Neural progenitor cell (in vitro differentiated cells): ENCODE measurements at regions not wholly inside any gene's neighbourhood (a gene's known extent, or its start where the extent isn't known, plus 50 kb on each side); places are given as distances from the start of the nearest gene placed in this dataset.

Source experiments
- EZH2 ChIP-seq: fragments of 200-600 bp; sonication (generic); IDR thresholded peaks from 2 replicates; pipeline ENCODE4 v1.6.1; 2017; ENCODE audit warnings: antibody characterized with exemption, mild to moderate bottlenecking, moderate library complexity
- TF ChIP-seq, protein P1 (sequence below): fragments of 200-600 bp; sonication (generic); IDR thresholded peaks from 2 replicates; pipeline ENCODE4 v1.5.1; 2017; ENCODE audit warnings: antibody characterized with exemption, mild to moderate bottlenecking

DNA sequence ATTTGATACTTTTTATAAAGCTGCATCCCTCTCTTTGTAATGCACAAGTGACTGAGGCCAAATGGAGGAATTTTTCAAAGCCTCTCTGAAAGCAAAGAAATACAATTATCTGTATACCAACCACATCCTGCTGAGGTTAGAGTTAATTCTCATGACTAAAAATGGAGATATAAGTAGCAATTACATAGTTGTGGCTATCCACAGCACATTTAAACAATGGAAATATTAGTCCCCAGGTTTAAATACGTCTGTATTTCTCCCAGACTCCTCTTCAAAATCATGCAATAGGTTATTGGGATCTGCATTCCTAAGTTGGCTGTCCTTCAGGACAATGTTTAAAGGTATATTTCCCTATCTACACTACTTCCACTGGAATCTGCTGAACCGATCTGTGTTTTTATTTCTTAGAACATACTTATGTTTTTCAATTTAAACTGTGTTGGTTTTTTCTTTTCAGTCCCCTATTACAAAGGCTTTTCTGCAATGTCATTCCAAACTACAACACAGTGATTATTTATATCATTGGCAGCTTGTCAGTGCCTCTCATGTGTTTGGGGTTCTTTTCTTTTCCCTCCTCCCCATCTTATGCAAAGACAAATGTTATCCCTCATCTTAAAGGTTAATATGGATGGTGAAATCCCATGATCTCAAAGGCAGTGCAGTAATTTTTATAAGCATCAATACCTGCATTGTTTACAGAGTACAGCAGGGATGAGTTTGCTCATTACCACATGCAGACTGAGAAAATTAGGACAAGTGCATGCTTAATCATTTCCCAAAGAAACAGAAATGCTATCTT is 134.8 kb upstream of the FSHR start:
- TF ChIP-seq EZH2 = no peak
- TF ChIP-seq, protein P1, sequence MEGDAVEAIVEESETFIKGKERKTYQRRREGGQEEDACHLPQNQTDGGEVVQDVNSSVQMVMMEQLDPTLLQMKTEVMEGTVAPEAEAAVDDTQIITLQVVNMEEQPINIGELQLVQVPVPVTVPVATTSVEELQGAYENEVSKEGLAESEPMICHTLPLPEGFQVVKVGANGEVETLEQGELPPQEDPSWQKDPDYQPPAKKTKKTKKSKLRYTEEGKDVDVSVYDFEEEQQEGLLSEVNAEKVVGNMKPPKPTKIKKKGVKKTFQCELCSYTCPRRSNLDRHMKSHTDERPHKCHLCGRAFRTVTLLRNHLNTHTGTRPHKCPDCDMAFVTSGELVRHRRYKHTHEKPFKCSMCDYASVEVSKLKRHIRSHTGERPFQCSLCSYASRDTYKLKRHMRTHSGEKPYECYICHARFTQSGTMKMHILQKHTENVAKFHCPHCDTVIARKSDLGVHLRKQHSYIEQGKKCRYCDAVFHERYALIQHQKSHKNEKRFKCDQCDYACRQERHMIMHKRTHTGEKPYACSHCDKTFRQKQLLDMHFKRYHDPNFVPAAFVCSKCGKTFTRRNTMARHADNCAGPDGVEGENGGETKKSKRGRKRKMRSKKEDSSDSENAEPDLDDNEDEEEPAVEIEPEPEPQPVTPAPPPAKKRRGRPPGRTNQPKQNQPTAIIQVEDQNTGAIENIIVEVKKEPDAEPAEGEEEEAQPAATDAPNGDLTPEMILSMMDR = no peak
